ENCODE measurements at regions not wholly inside any gene's neighbourhood (a gene's known extent, or its start where the extent isn't known, plus 50 kb on each side); places are given as distances from the start of the nearest gene placed in this dataset.

- H3K36me3 ChIP-seq = no peaks in the 10 kb centered on the region
Measured at GRCh38 chr1:229156872-229157271, 114.0 kb upstream of the RAB4A start.

GRCh38 chr1:229157480-229157879 is 113.4 kb upstream of the RAB4A start:
- Histone ChIP-seq H3K27ac (no peak overlapping the region), H3K4me3 (no peak overlapping the region), H3K9me3 (no peaks in the 10 kb centered on the region), H3K4me1 (ENCODE audit: insufficient read depth) (no peaks in the 10 kb centered on the region), H3K27me3 (no peaks in the 10 kb centered on the region), H3K36me3 (no peaks in the 10 kb centered on the region)
- WGBS, 3 donors = 83 to 93% (median 86%) methylated on average over 4 of the region's 4 CpGs
- DNase-seq = no peak
- TF ChIP-seq CTCF (IDR thresholded peaks at IDR 0.05) (no peak), EP300 (IDR thresholded peaks at IDR 0.05) (no peak), POLR2A (IDR thresholded peaks at IDR 0.05) (no peak)
- intact Hi-C loops (cut with DNase I) = no loop called here

More at GRCh38 chr1:229156872-229157271, 114.0 kb upstream of the RAB4A start:
- no peak for DNase-seq
- Histone ChIP-seq H3K9me3 (no peaks in the 10 kb centered on the region), H3K27ac (no peak overlapping the region), H3K4me1 (ENCODE audit: insufficient read depth) (no peaks in the 10 kb centered on the region), H3K27me3 (no peaks in the 10 kb centered on the region), H3K4me3 (no peak overlapping the region)
- intact Hi-C loops (cut with DNase I) = no loop called here
- TF ChIP-seq EP300 (IDR thresholded peaks at IDR 0.05) (no peak), CTCF (IDR thresholded peaks at IDR 0.05) (no peak), POLR2A (IDR thresholded peaks at IDR 0.05) (no peak)
- WGBS, 3 donors = 81 to 88% (median 87%) methylated on average over 3 of the region's 3 CpGs

DNA sequence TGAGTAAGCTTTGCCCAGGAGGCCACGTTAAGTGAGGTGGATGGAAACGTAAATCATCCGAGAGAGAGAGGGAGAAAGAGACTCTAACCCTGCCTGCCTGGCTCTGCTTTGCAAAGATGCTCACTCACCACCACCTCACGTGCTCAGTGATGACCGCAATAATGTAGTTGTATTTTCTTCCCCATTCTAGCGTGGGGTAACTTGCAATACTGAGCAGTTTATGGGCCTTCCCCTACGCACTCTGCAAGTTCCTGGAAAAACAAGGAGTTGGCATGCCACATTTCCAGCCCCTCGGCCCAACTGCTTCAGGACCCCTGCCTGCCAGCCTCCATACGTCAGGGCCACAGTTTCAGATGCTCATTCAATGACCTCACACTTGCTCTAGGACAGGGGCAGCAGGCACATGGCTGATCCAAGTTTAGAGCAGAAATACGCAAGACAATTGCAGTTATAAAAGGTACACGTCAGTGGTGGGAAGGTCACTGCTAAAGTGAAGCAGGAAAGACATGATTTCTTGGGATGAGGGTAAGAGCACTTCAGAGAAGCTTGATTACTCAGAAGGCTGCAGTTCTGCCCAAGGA is 112.5 kb upstream of the RAB4A start:
- no peaks in the 10 kb centered on the region for H3K27me3 ChIP-seq
- no peak overlapping the region for H3K4me3 ChIP-seq
- TF ChIP-seq POLR2A (IDR thresholded peaks at IDR 0.05) (no peak), EP300 (IDR thresholded peaks at IDR 0.05) (no peak), CTCF (IDR thresholded peaks at IDR 0.05) (no peak)
- H3K36me3 ChIP-seq = no peaks in the 10 kb centered on the region
- WGBS, 3 donors = 89 to 91% (median 89%) methylated on average over 11 of the region's 11 CpGs
- no peaks in the 10 kb centered on the region for H3K9me3 ChIP-seq
- DNase-seq = no peak
- no peak overlapping the region for H3K27ac ChIP-seq
- no peaks in the 10 kb centered on the region for H3K4me1 ChIP-seq (ENCODE audit: insufficient read depth)
- intact Hi-C loops (cut with DNase I) = no loop called here

GRCh38 chr1:229158927-229159326 is 112.0 kb upstream of the RAB4A start:
- Histone ChIP-seq H3K9me3 (no peaks in the 10 kb centered on the region), H3K27ac (no peak overlapping the region), H3K4me1 (ENCODE audit: insufficient read depth) (no peaks in the 10 kb centered on the region), H3K36me3 (no peaks in the 10 kb centered on the region), H3K4me3 (no peak overlapping the region), H3K27me3 (no peaks in the 10 kb centered on the region)
- TF ChIP-seq CTCF (IDR thresholded peaks at IDR 0.05) = no peak
- no peak for TF ChIP-seq EP300 (IDR thresholded peaks at IDR 0.05)
- no peak for TF ChIP-seq POLR2A (IDR thresholded peaks at IDR 0.05)
- DNase-seq = no peak
- WGBS, 3 donors = 62 to 71% (median 67%) methylated on average over 4 of the region's 4 CpGs
- intact Hi-C loops (cut with DNase I) = no loop called here

Data from ovary (tissue), 7 donors.